ENCODE measurements at regions not wholly inside any gene's neighbourhood (a gene's known extent, or its start where the extent isn't known, plus 50 kb on each side); places are given as distances from the start of the nearest gene placed in this dataset.

GRCh38 chr12:127306604-127307215, 960.3 kb upstream of the TMEM132C start:
- H2AFZ ChIP-seq (ENCODE audit: low read depth, low read length) = no peak overlapping the region
- no peaks in the 10 kb centered on the region for H3K27me3 ChIP-seq (ENCODE audit: insufficient read depth, low read depth, low read length)
- no peaks in the 10 kb centered on the region for H3K9me2 ChIP-seq (ENCODE audit: insufficient read depth, low read length)
- H3F3A ChIP-seq (ENCODE audit: insufficient read depth, low read length, poor library complexity, severe bottlenecking) = peaks cover 3% of the 10 kb centered on the region
- no peak overlapping the region for H3K4me2 ChIP-seq (ENCODE audit: low read length)
- no peaks in the 10 kb centered on the region for H4K20me1 ChIP-seq (ENCODE audit: insufficient read depth)
- H3K9me3 ChIP-seq (ENCODE audit: low read length) = no peaks in the 10 kb centered on the region
- H3K79me2 ChIP-seq (replicated peaks; ENCODE audit: insufficient read depth, low read length) = no peaks in the 10 kb centered on the region
- no peaks in the 10 kb centered on the region for H3K36me3 ChIP-seq (ENCODE audit: insufficient read depth, low read length)
- H3K4me3 ChIP-seq (ENCODE audit: low read length) = no peak overlapping the region
- H3K9ac ChIP-seq (ENCODE audit: low read length) = no peak overlapping the region
- no peak for TF ChIP-seq MXI1 (conservative IDR thresholded peaks at IDR 0.05; ENCODE audit: poor library complexity, severe bottlenecking)
- TF ChIP-seq EZH2 (IDR thresholded peaks at IDR 0.05; ENCODE audit: borderline replicate concordance, insufficient read depth, low read length, poor library complexity, severe bottlenecking) = no peak
- no peak for TF ChIP-seq TAF1 (IDR thresholded peaks at IDR 0.05; ENCODE audit: low read depth)
- TF ChIP-seq RAD21 (conservative IDR thresholded peaks at IDR 0.05) = no peak
- TF ChIP-seq EP300 (conservative IDR thresholded peaks at IDR 0.05; ENCODE audit: poor library complexity, severe bottlenecking) = no peak
- TF ChIP-seq SMC3 (conservative IDR thresholded peaks at IDR 0.05; ENCODE audit: poor library complexity) = no peak
- no peak for TF ChIP-seq REST (IDR thresholded peaks at IDR 0.05; ENCODE audit: borderline replicate concordance)
- no peak for TF ChIP-seq CTCF (IDR thresholded peaks at IDR 0.05; ENCODE audit: poor library complexity, severe bottlenecking)
- no peak for TF ChIP-seq POLR2AphosphoS5 (IDR thresholded peaks at IDR 0.05)
- no peak overlapping the region for H3K27ac ChIP-seq (ENCODE audit: low read length)

- H3K9ac ChIP-seq (ENCODE audit: low read length) = no peak overlapping the region
These were observed 959.4 kb upstream of the TMEM132C start for GRCh38 chr12:127307528-127307927.

More at GRCh38 chr12:127307528-127307927, 959.4 kb upstream of the TMEM132C start:
- no peaks in the 10 kb centered on the region for H3K79me2 ChIP-seq (replicated peaks; ENCODE audit: insufficient read depth, low read length)
- H3K27ac ChIP-seq (ENCODE audit: low read length) = no peak overlapping the region
- no peak overlapping the region for H3K4me3 ChIP-seq (ENCODE audit: low read length)
- H3K9me2 ChIP-seq (ENCODE audit: insufficient read depth, low read length) = no peaks in the 10 kb centered on the region
- no peaks in the 10 kb centered on the region for H3K36me3 ChIP-seq (ENCODE audit: insufficient read depth, low read length)
- no peak overlapping the region for H2AFZ ChIP-seq (ENCODE audit: low read depth, low read length)
- no peaks in the 10 kb centered on the region for H3K9me3 ChIP-seq (ENCODE audit: low read length)
- no peaks in the 10 kb centered on the region for H4K20me1 ChIP-seq (ENCODE audit: insufficient read depth)
- H3F3A ChIP-seq (ENCODE audit: insufficient read depth, low read length, poor library complexity, severe bottlenecking) = no peaks in the 10 kb centered on the region
- no peak for TF ChIP-seq SMC3 (conservative IDR thresholded peaks at IDR 0.05; ENCODE audit: poor library complexity)
- no peak for TF ChIP-seq RAD21 (conservative IDR thresholded peaks at IDR 0.05)
- TF ChIP-seq POLR2AphosphoS5 (IDR thresholded peaks at IDR 0.05) = no peak
- TF ChIP-seq MXI1 (conservative IDR thresholded peaks at IDR 0.05; ENCODE audit: poor library complexity, severe bottlenecking) = no peak
- TF ChIP-seq CTCF (IDR thresholded peaks at IDR 0.05; ENCODE audit: poor library complexity, severe bottlenecking) = no peak
- no peak for TF ChIP-seq EZH2 (IDR thresholded peaks at IDR 0.05; ENCODE audit: borderline replicate concordance, insufficient read depth, low read length, poor library complexity, severe bottlenecking)
- TF ChIP-seq EP300 (conservative IDR thresholded peaks at IDR 0.05; ENCODE audit: poor library complexity, severe bottlenecking) = no peak
- no peak for TF ChIP-seq REST (IDR thresholded peaks at IDR 0.05; ENCODE audit: borderline replicate concordance)
- no peak for TF ChIP-seq TAF1 (IDR thresholded peaks at IDR 0.05; ENCODE audit: low read depth)
- H3K27me3 ChIP-seq (ENCODE audit: insufficient read depth, low read depth, low read length) = no peaks in the 10 kb centered on the region
- H3K4me2 ChIP-seq (ENCODE audit: low read length) = no peak overlapping the region
